Neural crest cell (in vitro differentiated cells): ENCODE measurements at regions not wholly inside any gene's neighbourhood (a gene's known extent, or its start where the extent isn't known, plus 50 kb on each side); places are given as distances from the start of the nearest gene placed in this dataset.

Source experiments
- DNase-seq: peaks from one replicate; pipeline ENCODE4 v3.0.0; 2021; ENCODE audit warnings: low read depth, mixed read lengths, low spot score
- H3K27ac Mint-ChIP-seq: one replicate; pipeline ENCODE4 v1.8.0; 2021; ENCODE audit warnings: mild to moderate bottlenecking, mixed read lengths; ENCODE audit not compliant: unreplicated experiment
- H3K27me3 Mint-ChIP-seq: 2 replicates; pipeline ENCODE4 v1.8.0; 2021; ENCODE audit warnings: low read depth, mild to moderate bottlenecking, mixed read lengths
- H3K36me3 Mint-ChIP-seq: 2 replicates; pipeline ENCODE4 v1.8.0; 2021; ENCODE audit warnings: low read depth, mild to moderate bottlenecking, mixed read lengths
- H3K4me1 Mint-ChIP-seq: 2 replicates; pipeline ENCODE4 v1.8.0; 2021; ENCODE audit warnings: mixed read lengths
- H3K4me3 Mint-ChIP-seq: one replicate; pipeline ENCODE4 v1.8.0; 2021; ENCODE audit warnings: mild to moderate bottlenecking, mixed read lengths
- H3K9me3 Mint-ChIP-seq: 2 replicates; pipeline ENCODE4 v1.8.0; 2021; ENCODE audit warnings: mixed read lengths
- CTCF ChIP-seq: fragments of 200-600 bp; sonication (generic); conservative IDR thresholded peaks from 2 replicates; pipeline ENCODE4 v1.5.0; 2021; ENCODE audit warnings: antibody characterized with exemption, mild to moderate bottlenecking

- Mint-ChIP-seq H3K27ac (no peak overlapping the region), H3K27me3 (no peaks in the 10 kb centered on the region), H3K9me3 (peaks cover 8% of the 10 kb centered on the region), H3K36me3 (no peaks in the 10 kb centered on the region), H3K4me3 (no peak overlapping the region), H3K4me1 (no peaks in the 10 kb centered on the region)
- no peak for DNase-seq
- no peak for TF ChIP-seq CTCF
Measured at GRCh38 chr2:139964721-139965440, 1184.7 kb upstream of the NXPH2 start.

DNA sequence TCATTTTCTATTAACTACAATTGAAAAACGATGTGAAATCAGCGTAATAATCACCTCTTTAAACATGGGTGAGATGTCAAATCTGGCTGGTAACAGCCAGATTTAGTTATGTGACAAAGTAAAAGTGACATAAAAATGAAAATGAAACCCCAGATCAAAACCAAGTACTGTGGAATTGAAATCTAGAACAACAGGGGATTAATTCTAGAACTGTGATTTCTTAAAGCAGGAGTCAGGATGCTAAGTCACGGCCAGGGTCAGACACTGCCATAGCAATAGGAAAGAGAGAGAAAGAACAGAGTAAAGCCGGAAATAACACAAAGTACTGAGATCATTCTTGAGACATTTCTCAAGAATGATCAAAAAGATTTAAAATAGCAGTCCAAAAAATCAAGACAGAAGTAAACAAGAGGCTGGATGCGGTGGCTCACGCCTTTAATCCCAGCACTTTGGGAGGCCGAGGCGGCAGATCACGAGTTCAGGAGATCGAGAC is 1183.7 kb upstream of the NXPH2 start:
- no peak overlapping the region for H3K4me3 Mint-ChIP-seq
- no peak for DNase-seq
- H3K9me3 Mint-ChIP-seq = peaks cover 10% of the 10 kb centered on the region
- H3K4me1 Mint-ChIP-seq = no peaks in the 10 kb centered on the region
- no peaks in the 10 kb centered on the region for H3K36me3 Mint-ChIP-seq
- no peak overlapping the region for H3K27ac Mint-ChIP-seq
- no peak for TF ChIP-seq CTCF
- no peaks in the 10 kb centered on the region for H3K27me3 Mint-ChIP-seq

DNA sequence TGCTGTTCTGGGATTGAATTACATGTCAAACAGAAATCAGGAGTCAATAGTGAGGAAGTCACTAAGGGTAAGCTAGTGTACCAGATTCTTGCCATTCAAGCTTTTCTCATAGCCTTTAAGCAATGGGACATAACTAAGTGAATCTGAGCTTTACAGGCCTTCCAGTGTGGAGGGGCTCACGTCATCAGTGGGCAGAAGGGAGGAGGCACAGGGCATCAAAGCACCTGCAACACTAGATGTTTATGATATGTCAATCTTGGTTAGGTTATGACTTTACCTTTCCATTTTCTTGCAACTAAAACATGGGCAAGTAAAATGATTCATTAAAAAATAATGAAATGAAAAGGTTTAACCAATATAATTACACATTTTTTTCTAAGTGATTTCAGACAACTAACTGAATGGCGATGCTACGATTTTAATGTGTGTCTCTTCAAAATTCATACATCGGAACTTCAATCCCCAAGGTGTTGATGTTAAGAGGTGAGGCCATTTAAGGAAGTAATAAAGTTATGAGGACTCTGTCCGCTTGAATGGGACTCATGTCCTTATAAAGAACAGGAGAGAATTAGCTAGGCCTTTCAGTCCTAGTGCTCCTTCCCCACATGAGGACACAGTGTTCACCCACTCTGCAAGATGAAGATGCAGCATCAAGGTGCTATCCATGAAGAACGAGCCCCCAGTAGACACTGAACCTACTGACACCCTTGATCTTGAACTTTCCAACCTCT is 1169.2 kb upstream of the NXPH2 start:
- H3K27me3 Mint-ChIP-seq = no peaks in the 10 kb centered on the region
- no peak overlapping the region for H3K27ac Mint-ChIP-seq
- H3K36me3 Mint-ChIP-seq = no peaks in the 10 kb centered on the region
- peaks cover 6% of the 10 kb centered on the region for H3K9me3 Mint-ChIP-seq
- no peaks in the 10 kb centered on the region for H3K4me1 Mint-ChIP-seq
- no peak for DNase-seq
- H3K4me3 Mint-ChIP-seq = no peak overlapping the region
- no peak for TF ChIP-seq CTCF

- peak; percentile 29 for TF ChIP-seq CTCF
- Mint-ChIP-seq H3K9me3 (peaks cover 8% of the 10 kb centered on the region), H3K4me3 (no peak overlapping the region), H3K27ac (no peak overlapping the region), H3K36me3 (no peaks in the 10 kb centered on the region), H3K4me1 (no peaks in the 10 kb centered on the region), H3K27me3 (no peaks in the 10 kb centered on the region)
- DNase-seq = no peak
Measured at GRCh38 chr2:139946690-139947089, 1166.5 kb upstream of the NXPH2 start.

- no peak for TF ChIP-seq CTCF
- no peak for DNase-seq
- H3K4me3 Mint-ChIP-seq = no peak overlapping the region
- no peak overlapping the region for H3K27ac Mint-ChIP-seq
- H3K9me3 Mint-ChIP-seq = peaks cover 6% of the 10 kb centered on the region
- no peaks in the 10 kb centered on the region for H3K36me3 Mint-ChIP-seq
- no peaks in the 10 kb centered on the region for H3K4me1 Mint-ChIP-seq
- no peaks in the 10 kb centered on the region for H3K27me3 Mint-ChIP-seq
Measured at GRCh38 chr2:139940686-139941085, 1160.5 kb upstream of the NXPH2 start.
